H9 (cell line): ENCODE measurements at regions not wholly inside any gene's neighbourhood (a gene's known extent, or its start where the extent isn't known, plus 50 kb on each side); places are given as distances from the start of the nearest gene placed in this dataset.

Source experiments
- DNase-seq: peaks from one replicate; pipeline ENCODE4 v3.0.0-alpha.2; 2017
- H2AFZ ChIP-seq: one replicate; pipeline ENCODE4 v1.6.1; 2013; ENCODE audit warnings: mild to moderate bottlenecking, low read length, control low read depth, moderate library complexity
- H2AK5ac ChIP-seq: 2 replicates; pipeline ENCODE4 v1.6.1; 2013; ENCODE audit warnings: low read length, control low read depth, mixed read lengths; ENCODE audit not compliant: insufficient read length
- H2BK120ac ChIP-seq: one replicate; pipeline ENCODE4 v1.6.1; 2013; ENCODE audit warnings: low read depth, mild to moderate bottlenecking, low read length, control low read depth, inconsistent platforms; ENCODE audit not compliant: poor library complexity, severe bottlenecking
- H2BK12ac ChIP-seq: 2 replicates; pipeline ENCODE4 v1.6.1; 2013; ENCODE audit warnings: low read length, control low read depth, mixed read lengths, low read depth; ENCODE audit not compliant: insufficient read length
- H2BK15ac ChIP-seq: 2 replicates; pipeline ENCODE4 v1.6.1; 2013; ENCODE audit warnings: low read depth, low read length, control low read depth
- H2BK20ac ChIP-seq: one replicate; pipeline ENCODE4 v1.6.1; 2013; ENCODE audit warnings: low read depth, mild to moderate bottlenecking, low read length, control low read depth, inconsistent platforms; ENCODE audit not compliant: poor library complexity, severe bottlenecking
- H2BK5ac ChIP-seq: 2 replicates; pipeline ENCODE4 v1.6.1; 2013; ENCODE audit warnings: low read length, control low read depth, mixed read lengths; ENCODE audit not compliant: insufficient read length
- H3K14ac ChIP-seq: 2 replicates; pipeline ENCODE4 v1.6.1; 2013; ENCODE audit warnings: low read length, control low read depth; ENCODE audit not compliant: insufficient read depth
- H3K18ac ChIP-seq: 2 replicates; pipeline ENCODE4 v1.6.1; 2013; ENCODE audit warnings: low read depth, mild to moderate bottlenecking, mixed read lengths, low read length, control low read depth; ENCODE audit not compliant: insufficient read length
- H3K23ac ChIP-seq: 2 replicates; pipeline ENCODE4 v1.6.1; 2013; ENCODE audit warnings: low read length, control low read depth, mixed read lengths, low read depth; ENCODE audit not compliant: insufficient read length
- H3K23me2 ChIP-seq: 2 replicates; pipeline ENCODE4 v1.6.1; 2013; ENCODE audit warnings: low read depth, mild to moderate bottlenecking, mixed read lengths, low read length, control low read depth; ENCODE audit not compliant: insufficient read length, poor library complexity, severe bottlenecking
- H3K27ac ChIP-seq: 2 replicates; pipeline ENCODE4 v1.5.1; 2013; ENCODE audit warnings: low read length, control low read depth, mixed read lengths, low read depth; ENCODE audit not compliant: insufficient read length
- H3K27me3 ChIP-seq: 2 replicates; pipeline ENCODE4 v1.6.1; 2013; ENCODE audit warnings: low read length, control low read depth, inconsistent platforms; ENCODE audit not compliant: insufficient read depth
- H3K4ac ChIP-seq: 2 replicates; pipeline ENCODE4 v1.6.1; 2013; ENCODE audit warnings: low read depth, mild to moderate bottlenecking, control low read depth, inconsistent platforms, low read length, moderate library complexity
- H3K4me1 ChIP-seq: 2 replicates; pipeline ENCODE4 v1.6.1; 2013; ENCODE audit warnings: low read length, control low read depth, inconsistent platforms; ENCODE audit not compliant: insufficient read depth
- H3K4me2 ChIP-seq: 2 replicates; pipeline ENCODE4 v1.6.1; 2013; ENCODE audit warnings: low read length, control low read depth, mixed read lengths; ENCODE audit not compliant: insufficient read length, insufficient read depth
- H3K56ac ChIP-seq: 2 replicates; pipeline ENCODE4 v1.6.1; 2013; ENCODE audit warnings: low read depth, mild to moderate bottlenecking, mixed read lengths, low read length, control low read depth; ENCODE audit not compliant: insufficient read length
- H3K79me1 ChIP-seq: 2 replicates; pipeline ENCODE4 v1.6.1; 2013; ENCODE audit warnings: low read depth, mild to moderate bottlenecking, moderate library complexity, low read length, control low read depth, inconsistent platforms; ENCODE audit not compliant: insufficient read depth, poor library complexity, severe bottlenecking
- H3K79me2 ChIP-seq: 2 replicates; pipeline ENCODE4 v1.6.1; 2013; ENCODE audit warnings: low read length, control low read depth, inconsistent platforms; ENCODE audit not compliant: insufficient read depth
- H3K9ac ChIP-seq: 2 replicates; pipeline ENCODE4 v1.6.1; 2013; ENCODE audit warnings: low read length, control low read depth, mixed read lengths; ENCODE audit not compliant: insufficient read length; ENCODE audit errors: extremely low read depth
- H3K9me3 ChIP-seq: one replicate; pipeline ENCODE4 v1.6.1; 2013; ENCODE audit warnings: low read depth, low read length, inconsistent platforms; ENCODE audit not compliant: control insufficient read depth
- H3T11ph ChIP-seq: one replicate; pipeline ENCODE4 v1.6.1; 2013; ENCODE audit warnings: mild to moderate bottlenecking, low read length, control low read depth, inconsistent platforms
- H4K20me1 ChIP-seq: one replicate; pipeline ENCODE4 v1.6.1; 2013; ENCODE audit not compliant: control insufficient read depth, insufficient read length, insufficient read depth
- H4K5ac ChIP-seq: 2 replicates; pipeline ENCODE4 v1.6.1; 2013; ENCODE audit warnings: low read depth, mild to moderate bottlenecking, mixed read lengths, low read length, control low read depth; ENCODE audit not compliant: insufficient read length
- H4K8ac ChIP-seq: replicated peaks from 2 replicates; pipeline ENCODE4 v1.6.1; 2013; ENCODE audit warnings: low read length, control low read depth, mixed read lengths, low read depth; ENCODE audit not compliant: insufficient read length
- H4K91ac ChIP-seq: 2 replicates; pipeline ENCODE4 v1.6.1; 2013; ENCODE audit warnings: low read depth, mild to moderate bottlenecking, moderate library complexity, mixed read lengths, low read length, control low read depth; ENCODE audit not compliant: insufficient read length
- H3K27ac Mint-ChIP-seq, 3 experiments: 2 replicates in 2 of 3; 3 replicates in 1 of 3; pipeline ENCODE4 v1.8.0; 2020 to 2021; ENCODE audit warnings: mixed read lengths in 3 of 3, mild to moderate bottlenecking in 1 of 3, moderate library complexity in 1 of 3
- H3K27me3 Mint-ChIP-seq: 2 replicates; pipeline ENCODE4 v1.8.0; 2021; ENCODE audit warnings: low read depth, mild to moderate bottlenecking, moderate library complexity, mixed read lengths
- H3K36me3 Mint-ChIP-seq, 3 experiments: 2 replicates in 2 of 3; 3 replicates in 1 of 3; pipeline ENCODE4 v1.8.0; 2020 to 2021; ENCODE audit warnings: low read depth in 3 of 3, mixed read lengths in 3 of 3; ENCODE audit not compliant: insufficient read depth in 1 of 3
- H3K4me1 Mint-ChIP-seq, 2 experiments: 2 replicates each; pipeline ENCODE4 v1.8.0; 2020; ENCODE audit warnings: mixed read lengths in 2 of 2
- H3K4me3 Mint-ChIP-seq, 2 experiments: 2 replicates in 1 of 2; 3 replicates in 1 of 2; pipeline ENCODE4 v1.8.0; 2020 to 2021; ENCODE audit warnings: mild to moderate bottlenecking in 2 of 2, mixed read lengths in 2 of 2, moderate library complexity in 1 of 2
- H3K9me3 Mint-ChIP-seq, 2 experiments: 2 replicates in 1 of 2; 3 replicates in 1 of 2; pipeline ENCODE4 v1.8.0; 2020; ENCODE audit warnings: mild to moderate bottlenecking in 2 of 2, mixed read lengths in 2 of 2, moderate library complexity in 1 of 2
- WGBS: extraction: QIAGEN DNeasy Blood & Tissue Kit; methylation state at CpG from one replicate; pipeline ENCODE4 v1.1.7; 2013; ENCODE audit warnings: missing lambda C conversion rate, low lambda C conversion rate, mixed read lengths; ENCODE audit not compliant: insufficient read length; ENCODE audit errors: extremely low coverage; 5-methylcytosine and 5-hydroxymethylcytosine counted together
- TF ChIP-seq, protein P1 (sequence below): fragments of 200-600 bp; sonication (generic); conservative IDR thresholded peaks from 3 replicates; pipeline ENCODE4 v1.8.0; 2021; ENCODE audit warnings: antibody characterized with exemption, mild to moderate bottlenecking

DNA sequence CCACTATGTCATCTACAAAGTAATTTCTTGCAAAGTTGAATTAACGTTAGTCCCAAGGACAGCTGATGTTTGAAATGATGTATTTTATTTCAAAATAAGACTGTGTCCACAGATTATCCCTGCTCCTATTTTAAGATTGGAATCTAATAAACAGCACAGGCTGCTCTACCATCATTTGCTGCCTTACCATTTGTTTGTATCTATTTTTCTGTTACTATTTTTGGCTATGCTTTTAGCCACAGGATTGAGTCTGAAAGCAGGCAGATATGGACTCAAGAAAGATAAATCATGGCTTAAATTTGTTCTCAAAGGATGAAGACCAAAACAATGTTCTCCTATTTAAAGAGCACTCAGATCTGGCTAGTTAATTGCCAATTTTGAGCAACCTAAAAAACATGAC, 105.3 kb downstream of the RGS2 start:
- Histone ChIP-seq H3K14ac (no peak overlapping the region), H3K27me3 (no peaks in the 10 kb centered on the region), H3K56ac (no peak overlapping the region), H4K8ac (no peak overlapping the region), H3K23ac (no peak overlapping the region), H3K79me2 (no peaks in the 10 kb centered on the region), H3K27ac (no peak overlapping the region), H4K5ac (no peak overlapping the region), H3K4me1 (no peaks in the 10 kb centered on the region), H3K9ac (no peak overlapping the region), H3K4ac (no peak overlapping the region), H2AK5ac (no peak overlapping the region), H2BK15ac (no peak overlapping the region), H4K91ac (no peak overlapping the region), H2BK12ac (no peak overlapping the region), H2AFZ (no peak overlapping the region), H3K9me3 (no peaks in the 10 kb centered on the region), H2BK20ac (no peak overlapping the region), H2BK120ac (no peak overlapping the region), H2BK5ac (no peak overlapping the region), H3T11ph (no peak overlapping the region), H3K23me2 (no peaks in the 10 kb centered on the region), H4K20me1 (no peaks in the 10 kb centered on the region), H3K4me2 (no peak overlapping the region), H3K18ac (no peak overlapping the region), H3K79me1 (no peaks in the 10 kb centered on the region)
- Mint-ChIP-seq H3K27ac (peak overlapping the region; percentile 9 to 27 (median 11); a peak in 1 of 7 replicates), H3K27me3 (no peaks in the 10 kb centered on the region), H3K9me3 (peaks cover 4% of the 10 kb centered on the region in 2 experiments; a peak in 3 of 5 replicates), H3K4me3 (no peak overlapping the region), H3K4me1 (peaks cover 7% of the 10 kb centered on the region in 2 experiments), H3K36me3 (no peaks in the 10 kb centered on the region)
- DNase-seq: no peak
- no CpG with 5 or more reads among the region's 1 CpG for WGBS
- TF ChIP-seq, protein P1, sequence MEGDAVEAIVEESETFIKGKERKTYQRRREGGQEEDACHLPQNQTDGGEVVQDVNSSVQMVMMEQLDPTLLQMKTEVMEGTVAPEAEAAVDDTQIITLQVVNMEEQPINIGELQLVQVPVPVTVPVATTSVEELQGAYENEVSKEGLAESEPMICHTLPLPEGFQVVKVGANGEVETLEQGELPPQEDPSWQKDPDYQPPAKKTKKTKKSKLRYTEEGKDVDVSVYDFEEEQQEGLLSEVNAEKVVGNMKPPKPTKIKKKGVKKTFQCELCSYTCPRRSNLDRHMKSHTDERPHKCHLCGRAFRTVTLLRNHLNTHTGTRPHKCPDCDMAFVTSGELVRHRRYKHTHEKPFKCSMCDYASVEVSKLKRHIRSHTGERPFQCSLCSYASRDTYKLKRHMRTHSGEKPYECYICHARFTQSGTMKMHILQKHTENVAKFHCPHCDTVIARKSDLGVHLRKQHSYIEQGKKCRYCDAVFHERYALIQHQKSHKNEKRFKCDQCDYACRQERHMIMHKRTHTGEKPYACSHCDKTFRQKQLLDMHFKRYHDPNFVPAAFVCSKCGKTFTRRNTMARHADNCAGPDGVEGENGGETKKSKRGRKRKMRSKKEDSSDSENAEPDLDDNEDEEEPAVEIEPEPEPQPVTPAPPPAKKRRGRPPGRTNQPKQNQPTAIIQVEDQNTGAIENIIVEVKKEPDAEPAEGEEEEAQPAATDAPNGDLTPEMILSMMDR: no peak
